ENCODE measurements at regions not wholly inside any gene's neighbourhood (a gene's known extent, or its start where the extent isn't known, plus 50 kb on each side); places are given as distances from the start of the nearest gene placed in this dataset.
"Not testable (repeated sequence)": the region's sequence is repeated elsewhere in the genome, so short reads cannot be mapped to it uniquely, and the experiment has no call there.

- not testable (repeated sequence) for TF ChIP-seq CTCF (IDR thresholded peaks at IDR 0.05 in 4 of 5, conservative IDR thresholded peaks at IDR 0.05 in 1 of 5); POLR2A (IDR thresholded peaks at IDR 0.05)
These were observed 220.3 kb upstream of the ZNF608 start for GRCh38 chr5:124966741-124967140.

Measured in gastrocnemius medialis (tissue), 4 donors.